Hepatocyte (in vitro differentiated cells): ENCODE measurements at regions not wholly inside any gene's neighbourhood (a gene's known extent, or its start where the extent isn't known, plus 50 kb on each side); places are given as distances from the start of the nearest gene placed in this dataset.

ENCODE experiments used
- DNase-seq: peaks from one replicate; pipeline ENCODE4 v3.0.0-alpha.2; 2016; ENCODE audit warnings: low spot score
- H2AFZ ChIP-seq: fragments of 200-600 bp; sonication (generic); 2 replicates; pipeline ENCODE4 v1.6.0; 2016; ENCODE audit warnings: antibody characterized with exemption, mild to moderate bottlenecking
- H3K27ac ChIP-seq: fragments of 200-600 bp; sonication (generic); 2 replicates; pipeline ENCODE4 v1.5.1; 2016; ENCODE audit warnings: mild to moderate bottlenecking
- H3K27me3 ChIP-seq: fragments of 200-600 bp; sonication (generic); 2 replicates; pipeline ENCODE4 v1.6.1; 2016
- H3K36me3 ChIP-seq: fragments of 200-600 bp; sonication (generic); replicated peaks from 2 replicates; pipeline ENCODE4 v1.5.1; 2016; ENCODE audit warnings: low read depth; ENCODE audit not compliant: insufficient read depth
- H3K4me1 ChIP-seq: fragments of 200-600 bp; sonication (generic); 2 replicates; pipeline ENCODE4 v1.5.1; 2016; ENCODE audit warnings: mild to moderate bottlenecking, moderate library complexity; ENCODE audit not compliant: insufficient read depth
- H3K4me2 ChIP-seq: fragments of 200-600 bp; sonication (generic); 2 replicates; pipeline ENCODE4 v1.6.0; 2016
- H3K4me3 ChIP-seq: fragments of 200-600 bp; sonication (generic); 2 replicates; pipeline ENCODE4 v1.5.1; 2016; ENCODE audit warnings: mild to moderate bottlenecking
- H3K79me2 ChIP-seq: fragments of 200-600 bp; sonication (generic); 2 replicates; pipeline ENCODE4 v1.6.0; 2017; ENCODE audit warnings: mild to moderate bottlenecking
- H3K9me2 ChIP-seq: fragments of 200-600 bp; sonication (generic); replicated peaks from 2 replicates; pipeline ENCODE4 v1.6.0; 2017; ENCODE audit warnings: mild to moderate bottlenecking; ENCODE audit not compliant: insufficient read depth
- H3K9me3 ChIP-seq: fragments of 200-600 bp; sonication (generic); 2 replicates; pipeline ENCODE4 v1.5.1; 2016; ENCODE audit warnings: low read depth, mild to moderate bottlenecking
- H4K20me1 ChIP-seq: fragments of 200-600 bp; sonication (generic); 2 replicates; pipeline ENCODE4 v1.6.0; 2016; ENCODE audit warnings: mild to moderate bottlenecking; ENCODE audit not compliant: insufficient read depth, poor library complexity, severe bottlenecking
- EZH2 ChIP-seq: fragments of 200-600 bp; sonication (generic); IDR thresholded peaks from 2 replicates; pipeline ENCODE4 v1.6.1; 2016; ENCODE audit warnings: antibody characterized with exemption, mild to moderate bottlenecking, borderline replicate concordance
- EZH2phosphoT487 ChIP-seq: fragments of 200-600 bp; sonication (generic); IDR thresholded peaks from one replicate; pipeline ENCODE4 v1.6.1; 2018; ENCODE audit warnings: antibody characterized with exemption, mild to moderate bottlenecking, low read depth, moderate library complexity; ENCODE audit not compliant: unreplicated experiment, severe bottlenecking
- WGBS: methylation state at CpG from one replicate; pipeline ENCODE4 v1.1.6; 2016; ENCODE audit warnings: low lambda C conversion rate; ENCODE audit errors: missing lambda C conversion rate; 5-methylcytosine and 5-hydroxymethylcytosine counted together
- TF ChIP-seq, protein P1 (sequence below): fragments of 200-600 bp; sonication (generic); IDR thresholded peaks from 2 replicates; pipeline ENCODE4 v1.5.1; 2016; ENCODE audit warnings: antibody characterized with exemption, mild to moderate bottlenecking; ENCODE audit not compliant: poor library complexity

DNA sequence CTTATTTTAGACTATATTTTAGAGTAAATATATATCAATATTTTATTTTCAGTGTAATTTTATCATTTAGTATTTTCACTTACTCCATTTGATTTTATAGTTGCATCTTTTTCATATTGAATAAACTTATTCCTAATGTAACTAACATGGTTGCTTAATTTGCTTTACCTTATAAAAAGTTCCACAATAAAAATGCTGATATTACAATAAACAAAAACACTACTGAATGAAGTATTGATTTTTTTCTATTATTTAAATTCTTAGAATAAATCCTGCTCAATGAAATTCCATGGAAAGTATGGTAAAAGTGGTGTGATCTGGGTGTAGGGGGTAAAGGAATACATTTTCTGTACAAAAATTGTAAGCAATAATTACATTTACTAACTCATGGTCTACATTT lies 2074.9 kb upstream of the C9orf72 start:
- Histone ChIP-seq H3K4me3 (no peak overlapping the region), H4K20me1 (no peaks in the 10 kb centered on the region), H3K9me2 (no peaks in the 10 kb centered on the region), H2AFZ (no peak overlapping the region), H3K79me2 (no peaks in the 10 kb centered on the region), H3K9me3 (no peaks in the 10 kb centered on the region), H3K4me2 (no peak overlapping the region), H3K4me1 (no peaks in the 10 kb centered on the region), H3K27me3 (no peaks in the 10 kb centered on the region), H3K36me3 (no peaks in the 10 kb centered on the region), H3K27ac (no peak overlapping the region)
- TF ChIP-seq, protein P1, sequence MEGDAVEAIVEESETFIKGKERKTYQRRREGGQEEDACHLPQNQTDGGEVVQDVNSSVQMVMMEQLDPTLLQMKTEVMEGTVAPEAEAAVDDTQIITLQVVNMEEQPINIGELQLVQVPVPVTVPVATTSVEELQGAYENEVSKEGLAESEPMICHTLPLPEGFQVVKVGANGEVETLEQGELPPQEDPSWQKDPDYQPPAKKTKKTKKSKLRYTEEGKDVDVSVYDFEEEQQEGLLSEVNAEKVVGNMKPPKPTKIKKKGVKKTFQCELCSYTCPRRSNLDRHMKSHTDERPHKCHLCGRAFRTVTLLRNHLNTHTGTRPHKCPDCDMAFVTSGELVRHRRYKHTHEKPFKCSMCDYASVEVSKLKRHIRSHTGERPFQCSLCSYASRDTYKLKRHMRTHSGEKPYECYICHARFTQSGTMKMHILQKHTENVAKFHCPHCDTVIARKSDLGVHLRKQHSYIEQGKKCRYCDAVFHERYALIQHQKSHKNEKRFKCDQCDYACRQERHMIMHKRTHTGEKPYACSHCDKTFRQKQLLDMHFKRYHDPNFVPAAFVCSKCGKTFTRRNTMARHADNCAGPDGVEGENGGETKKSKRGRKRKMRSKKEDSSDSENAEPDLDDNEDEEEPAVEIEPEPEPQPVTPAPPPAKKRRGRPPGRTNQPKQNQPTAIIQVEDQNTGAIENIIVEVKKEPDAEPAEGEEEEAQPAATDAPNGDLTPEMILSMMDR: no peak
- TF ChIP-seq EZH2phosphoT487 (no peak), EZH2 (no peak)
- DNase-seq: no peak

GRCh38 chr9:29648601-29649000 lies 2075.3 kb upstream of the C9orf72 start:
- Histone ChIP-seq H3K9me3 (no peaks in the 10 kb centered on the region), H3K4me3 (no peak overlapping the region), H4K20me1 (no peaks in the 10 kb centered on the region), H3K4me1 (no peaks in the 10 kb centered on the region), H3K79me2 (no peaks in the 10 kb centered on the region), H3K36me3 (no peaks in the 10 kb centered on the region), H3K27ac (no peak overlapping the region), H3K4me2 (no peak overlapping the region), H3K9me2 (no peaks in the 10 kb centered on the region), H3K27me3 (no peaks in the 10 kb centered on the region), H2AFZ (no peak overlapping the region)
- TF ChIP-seq EZH2phosphoT487 (no peak), EZH2 (no peak)
- TF ChIP-seq, protein P1: no peak
- DNase-seq: no peak

DNA sequence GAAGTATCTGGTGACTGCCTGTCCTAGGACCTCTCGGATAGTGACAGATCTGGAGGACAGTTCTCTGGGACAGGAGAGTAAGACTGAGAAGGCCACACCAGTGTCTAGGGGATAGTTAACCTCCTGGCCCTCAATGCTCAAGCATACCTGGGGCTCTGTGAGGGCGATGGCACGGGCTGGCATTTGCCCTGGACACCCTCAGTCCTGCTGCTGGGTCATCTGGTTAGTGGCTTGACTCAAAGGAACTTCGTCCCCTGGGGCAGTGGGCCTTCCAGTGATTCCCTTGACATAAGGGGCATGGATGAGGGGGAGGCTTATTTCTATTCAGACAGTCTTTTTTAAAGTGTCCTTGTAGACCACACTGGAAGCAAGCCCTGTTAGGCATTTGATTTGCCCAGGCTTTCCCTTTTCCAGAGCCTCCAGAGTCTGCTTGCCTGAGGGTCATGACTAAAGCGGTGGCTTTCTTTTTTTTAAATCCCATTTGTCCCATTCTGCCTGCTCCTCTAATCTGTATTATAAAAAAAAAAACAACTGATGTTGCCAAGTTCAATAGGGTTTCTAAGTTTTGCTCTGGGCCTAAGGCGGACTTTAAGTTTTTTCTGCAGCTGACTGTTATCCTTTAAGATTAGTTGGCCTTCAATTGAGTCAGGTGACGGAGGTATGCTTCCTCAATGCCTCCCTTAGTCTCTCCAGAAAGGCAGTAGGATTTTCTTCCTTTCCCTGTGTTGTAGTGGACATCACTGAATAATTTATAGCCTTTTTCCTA lies 2083.5 kb upstream of the C9orf72 start:
- H3K79me2 ChIP-seq: no peaks in the 10 kb centered on the region
- H3K9me3 ChIP-seq: no peaks in the 10 kb centered on the region
- no peak overlapping the region for H3K4me2 ChIP-seq
- no peaks in the 10 kb centered on the region for H3K9me2 ChIP-seq
- TF ChIP-seq EZH2phosphoT487: no peak
- TF ChIP-seq, protein P1: no peak
- no peak for TF ChIP-seq EZH2
- H4K20me1 ChIP-seq: no peaks in the 10 kb centered on the region
- WGBS: 78% methylated on average over 7 of the region's 7 CpGs
- H3K36me3 ChIP-seq: no peaks in the 10 kb centered on the region
- no peak overlapping the region for H2AFZ ChIP-seq
- H3K4me1 ChIP-seq: no peaks in the 10 kb centered on the region
- H3K27me3 ChIP-seq: no peaks in the 10 kb centered on the region
- no peak overlapping the region for H3K4me3 ChIP-seq
- no peak for DNase-seq
- H3K27ac ChIP-seq: no peak overlapping the region

- TF ChIP-seq EZH2phosphoT487: no peak
- no peak for TF ChIP-seq EZH2
- TF ChIP-seq, protein P1: no peak
- Histone ChIP-seq H3K9me3 (no peaks in the 10 kb centered on the region), H3K4me1 (no peaks in the 10 kb centered on the region), H3K4me2 (no peak overlapping the region), H4K20me1 (no peaks in the 10 kb centered on the region), H3K79me2 (no peaks in the 10 kb centered on the region), H3K27ac (no peak overlapping the region), H3K36me3 (no peaks in the 10 kb centered on the region), H2AFZ (no peak overlapping the region), H3K9me2 (no peaks in the 10 kb centered on the region), H3K4me3 (no peak overlapping the region), H3K27me3 (no peaks in the 10 kb centered on the region)
- WGBS: 95% methylated on average over 7 of the region's 7 CpGs
- no peak for DNase-seq
Measured at GRCh38 chr9:29657821-29658220, 2084.5 kb upstream of the C9orf72 start.
